ENCODE measurements at regions not wholly inside any gene's neighbourhood (a gene's known extent, or its start where the extent isn't known, plus 50 kb on each side); places are given as distances from the start of the nearest gene placed in this dataset.

DNA sequence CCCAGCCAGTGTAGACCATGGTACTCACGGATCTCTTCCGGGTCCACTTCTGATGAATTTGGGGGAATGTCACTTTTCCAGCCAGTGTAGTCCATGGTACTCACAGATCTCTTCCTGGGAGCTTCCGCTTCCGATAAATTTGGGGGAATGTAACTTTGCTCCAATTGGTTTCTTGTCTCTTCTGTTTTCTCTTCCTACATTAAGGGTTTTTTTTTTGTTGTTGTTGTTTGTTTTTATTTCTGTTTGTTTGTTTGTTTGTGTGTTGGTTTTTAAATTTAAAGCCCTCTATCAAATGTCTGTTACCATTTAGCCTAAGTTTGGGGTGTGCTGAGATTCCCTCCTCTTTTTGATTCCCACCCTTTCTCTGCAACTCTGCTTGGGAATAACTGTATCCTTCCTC is 475.8 kb upstream of the FZD8 start:
- no peak for TF ChIP-seq ZNF274 (IDR thresholded peaks at IDR 0.05; ENCODE audit: low read depth, low read length)
- no peak for TF ChIP-seq SUZ12 (IDR thresholded peaks at IDR 0.05; ENCODE audit: extremely low read depth, insufficient read depth, insufficient read length)
- TF ChIP-seq YY1 (IDR thresholded peaks at IDR 0.05; ENCODE audit: insufficient read depth, insufficient read length): no peak

Measured in NT2/D1 (cell line).